ENCODE measurements at regions not wholly inside any gene's neighbourhood (a gene's known extent, or its start where the extent isn't known, plus 50 kb on each side); places are given as distances from the start of the nearest gene placed in this dataset.

DNA sequence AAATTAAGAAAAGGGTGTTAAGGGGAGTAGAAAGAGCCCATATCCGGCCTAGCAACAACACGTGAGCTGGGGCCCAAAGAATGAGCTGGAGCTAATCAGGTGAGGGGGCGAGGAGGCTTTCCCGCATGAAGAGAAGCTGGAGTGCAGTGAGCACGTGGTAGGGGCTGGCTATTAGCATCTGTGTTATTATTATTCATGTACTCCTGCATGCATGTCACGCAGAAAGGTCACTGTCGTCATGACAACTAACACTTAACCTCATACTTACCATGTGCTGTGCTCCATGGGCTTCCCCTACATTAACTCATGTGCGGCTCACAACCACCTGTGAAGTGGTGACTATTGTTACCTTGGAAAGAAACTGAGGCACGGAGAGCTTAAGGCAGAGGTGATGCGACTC is 227.6 kb upstream of the UBL3 start:
- TF ChIP-seq CTCF (IDR thresholded peaks at IDR 0.05; ENCODE audit: low read depth, low read length) = no peak
- TF ChIP-seq EZH2phosphoT487 (IDR thresholded peaks at IDR 0.05; ENCODE audit: low read depth) = no peak
